Fibroblast of the conjunctiva (primary cell): ENCODE measurements at regions not wholly inside any gene's neighbourhood (a gene's known extent, or its start where the extent isn't known, plus 50 kb on each side); places are given as distances from the start of the nearest gene placed in this dataset.

ENCODE experiments used
- DNase-seq: peaks from one replicate; pipeline ENCODE4 v3.0.0-alpha.2; 2010; ENCODE audit warnings: low read depth

GRCh38 chr2:120567128-120567527 lies 168.5 kb upstream of the GLI2 start:
- DNase-seq, result no peak

DNA sequence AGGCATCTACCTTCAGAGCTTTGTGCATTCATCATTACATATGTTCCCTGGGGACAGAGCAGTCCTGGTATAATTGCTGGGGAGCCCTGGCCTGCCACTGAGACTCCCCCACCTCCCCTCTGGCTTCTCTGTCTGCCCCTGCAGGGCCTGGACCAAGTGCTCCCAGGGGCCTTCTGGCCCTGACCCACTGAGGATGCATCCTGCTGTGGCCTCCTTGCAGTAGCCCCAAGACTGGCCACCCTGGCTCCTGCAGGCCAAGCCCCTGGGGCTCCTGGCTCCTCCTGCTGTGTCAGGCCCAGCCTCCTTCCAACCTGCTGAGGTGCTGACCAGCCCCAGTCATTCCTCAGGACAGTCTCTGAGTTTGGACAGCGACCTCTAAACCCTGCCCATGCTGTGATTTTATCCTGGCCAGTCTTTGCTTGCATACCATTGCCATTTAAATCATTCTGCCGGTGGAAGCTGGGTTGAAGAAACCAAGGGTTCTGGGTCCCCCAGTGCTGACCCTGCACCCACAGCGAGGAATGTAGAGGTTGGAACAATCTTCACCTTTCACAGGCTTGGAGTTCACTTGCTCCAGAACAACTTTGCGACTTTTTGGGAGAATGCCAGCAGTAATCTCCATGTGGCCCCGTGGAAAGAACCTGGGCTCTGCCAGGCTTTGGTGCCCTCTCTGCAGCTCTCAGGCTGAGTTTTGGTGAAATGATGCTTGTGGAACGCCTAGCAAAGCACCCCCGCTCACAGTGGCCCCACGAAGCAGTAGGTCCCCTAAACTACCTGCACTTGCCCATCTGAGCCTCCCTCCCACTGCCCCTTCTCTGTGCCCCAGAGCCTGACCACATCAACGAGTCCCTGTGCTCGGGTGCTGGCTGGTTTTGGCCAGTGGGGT lies 167.3 kb upstream of the GLI2 start:
- DNase-seq, result no peak

GRCh38 chr2:120568975-120569268 lies 166.7 kb upstream of the GLI2 start:
- DNase-seq, result no peak

DNA sequence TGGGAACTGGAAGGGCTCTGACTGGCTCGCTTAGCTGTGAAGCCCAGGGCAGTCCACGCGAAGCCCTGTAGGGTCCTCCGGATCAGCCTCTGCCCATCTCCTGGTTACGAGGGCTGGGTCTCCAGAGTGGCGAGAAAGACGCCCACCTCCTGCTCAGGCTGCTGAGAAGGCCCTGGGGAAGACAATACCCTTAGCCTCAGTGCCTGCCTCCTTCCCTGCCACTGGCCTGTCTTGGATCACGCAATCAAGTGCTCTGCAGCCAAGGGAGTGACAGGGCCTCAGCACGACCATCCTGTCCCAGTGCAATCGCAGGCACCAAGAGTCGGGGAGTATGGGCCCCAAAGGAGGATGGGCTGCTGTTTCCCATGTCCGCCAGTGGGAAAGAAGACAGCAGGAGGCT lies 165.7 kb upstream of the GLI2 start:
- DNase-seq, result no peak

DNA sequence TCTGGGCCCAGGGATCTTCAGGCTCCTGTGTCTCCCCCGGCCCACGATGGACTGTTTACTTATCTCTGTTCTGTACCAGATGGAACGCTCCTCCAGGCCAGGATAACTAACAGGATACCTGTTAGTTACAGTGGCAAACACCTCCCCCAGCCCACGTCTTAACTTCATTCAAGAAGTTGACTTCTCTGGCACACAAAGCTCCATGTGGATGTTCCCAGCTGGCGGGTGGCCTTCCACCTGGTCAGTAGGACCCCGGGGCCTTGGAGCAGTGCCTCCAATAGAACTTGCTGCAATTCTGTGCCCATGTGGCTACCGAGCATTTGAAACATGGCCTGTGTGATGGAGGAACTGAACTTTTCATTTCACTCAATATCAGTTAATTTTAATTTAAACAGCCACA lies 165.1 kb upstream of the GLI2 start:
- no peak for DNase-seq

DNA sequence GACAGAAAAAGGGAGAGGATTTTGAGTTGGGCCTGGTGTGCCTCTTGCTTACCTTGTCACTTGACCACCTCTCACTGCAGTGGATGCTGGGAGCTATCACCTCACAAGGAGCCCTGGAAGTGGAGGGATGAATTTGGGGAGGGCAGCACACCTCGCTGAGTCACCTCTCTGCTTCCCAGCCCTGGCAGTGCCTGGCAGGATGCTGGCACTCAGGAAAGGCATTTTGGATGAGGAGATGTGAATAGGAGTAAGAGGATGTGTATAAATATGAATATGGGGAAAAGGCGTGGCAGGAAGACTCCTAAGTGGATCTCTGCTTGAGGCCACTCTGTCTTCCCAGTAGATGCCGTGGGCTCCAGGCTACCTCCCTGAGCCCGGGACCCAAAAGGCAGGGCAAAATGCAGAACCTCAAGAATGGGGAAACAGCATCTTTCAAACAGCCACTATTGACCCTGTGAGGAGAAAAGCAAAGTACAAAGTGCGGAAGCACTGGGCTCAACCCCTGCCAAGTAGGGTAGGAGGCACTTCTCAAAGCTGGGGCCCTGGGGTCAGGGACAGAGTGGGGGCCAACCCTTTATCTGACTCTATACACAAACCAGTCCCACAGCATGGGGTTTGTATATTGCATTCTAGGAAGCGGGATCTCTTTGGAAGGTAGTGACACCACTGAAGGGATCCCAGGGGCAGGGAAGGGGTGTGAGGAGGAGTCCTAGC lies 164.5 kb upstream of the GLI2 start:
- DNase-seq, result no peak

DNA sequence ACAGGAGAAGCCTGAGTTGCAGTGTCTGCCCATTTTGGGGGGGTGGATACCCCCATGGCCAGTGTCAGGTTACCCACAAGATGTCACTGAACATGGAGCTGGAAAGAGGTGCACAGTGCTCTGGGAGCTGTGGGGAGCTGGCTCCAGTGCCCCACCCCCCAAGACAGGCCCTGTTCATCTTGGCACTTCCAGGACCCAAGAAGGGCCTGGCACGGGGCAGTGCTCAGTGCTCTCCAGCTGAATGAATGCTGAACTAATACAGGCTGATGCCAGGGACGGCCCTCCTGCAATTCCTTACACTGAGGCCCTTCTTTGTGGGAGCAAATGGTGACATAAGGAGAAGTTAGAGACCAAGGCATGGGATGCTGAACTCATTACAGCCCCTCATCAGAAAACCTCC lies 163.4 kb upstream of the GLI2 start:
- no peak for DNase-seq

- DNase-seq, result no peak
Observed at GRCh38 chr2:120574620-120575019, 161.0 kb upstream of the GLI2 start.

- no peak for DNase-seq
Observed at GRCh38 chr2:120575966-120576365, 159.7 kb upstream of the GLI2 start.

- DNase-seq, result no peak
Observed at GRCh38 chr2:120576509-120577474, 158.9 kb upstream of the GLI2 start.

DNA sequence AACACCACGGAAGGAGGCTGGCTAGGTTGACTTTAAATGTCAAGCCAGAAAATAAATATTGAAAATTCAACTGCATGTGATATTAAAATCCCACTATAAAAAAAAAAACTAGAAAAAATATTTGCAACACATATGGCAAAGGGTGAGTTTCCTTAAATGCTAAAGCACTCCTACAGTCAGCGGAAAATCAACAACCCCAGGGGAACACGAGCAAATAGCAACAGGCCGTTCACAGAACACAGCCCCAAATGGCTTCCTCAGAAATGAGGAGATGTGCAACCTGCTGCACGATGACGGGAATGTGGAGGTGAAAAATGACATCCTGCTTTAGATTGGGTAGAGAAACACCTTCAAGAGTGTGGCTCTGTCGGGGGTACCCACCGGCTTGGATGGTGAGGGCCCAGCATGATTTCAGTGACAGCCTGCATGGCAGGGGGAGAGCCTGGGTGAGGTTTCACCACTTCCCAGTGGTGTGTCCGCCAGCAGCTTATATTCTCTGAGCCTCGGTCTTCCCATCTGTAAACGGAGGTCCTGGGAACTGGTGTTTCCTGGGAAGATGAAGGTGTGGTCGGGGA lies 157.9 kb upstream of the GLI2 start:
- no peak for DNase-seq

DNA sequence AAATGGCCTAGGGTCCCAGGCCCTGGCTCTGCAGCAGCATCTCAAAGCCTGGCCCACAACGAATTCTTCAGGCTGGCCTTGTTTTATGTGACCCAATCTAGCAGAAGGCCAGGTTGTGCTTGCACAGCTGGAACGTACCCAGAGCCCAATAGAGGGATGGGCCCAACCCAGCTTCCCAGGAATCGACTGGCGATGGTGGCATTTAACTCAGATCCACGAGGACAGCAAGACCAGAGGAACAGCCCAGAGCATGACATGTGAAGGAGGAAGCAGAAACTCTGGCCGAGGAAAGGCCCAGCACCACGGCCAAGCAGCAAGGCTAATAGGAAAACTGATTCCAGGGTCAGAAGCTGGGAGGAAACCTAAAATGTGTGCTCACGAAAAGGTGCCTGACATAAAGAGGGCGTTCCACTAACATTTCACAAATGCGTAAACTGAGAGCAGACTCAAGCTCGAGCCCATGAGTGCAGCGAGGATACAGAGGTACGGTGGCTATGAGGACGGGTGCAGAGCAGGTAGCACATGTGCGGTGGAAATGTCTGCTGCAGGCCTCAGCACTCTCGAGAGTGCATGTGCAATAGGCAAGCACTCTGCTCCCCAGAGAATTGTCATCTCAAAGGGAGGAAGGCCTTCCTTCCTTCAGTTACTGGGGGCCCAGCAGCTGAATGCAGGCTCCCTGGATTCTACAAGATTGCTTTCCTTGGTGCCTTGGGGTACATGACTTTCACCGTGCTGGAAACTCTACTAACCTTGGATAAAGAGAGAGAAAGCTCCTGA lies 156.9 kb upstream of the GLI2 start:
- DNase-seq, result no peak

DNA sequence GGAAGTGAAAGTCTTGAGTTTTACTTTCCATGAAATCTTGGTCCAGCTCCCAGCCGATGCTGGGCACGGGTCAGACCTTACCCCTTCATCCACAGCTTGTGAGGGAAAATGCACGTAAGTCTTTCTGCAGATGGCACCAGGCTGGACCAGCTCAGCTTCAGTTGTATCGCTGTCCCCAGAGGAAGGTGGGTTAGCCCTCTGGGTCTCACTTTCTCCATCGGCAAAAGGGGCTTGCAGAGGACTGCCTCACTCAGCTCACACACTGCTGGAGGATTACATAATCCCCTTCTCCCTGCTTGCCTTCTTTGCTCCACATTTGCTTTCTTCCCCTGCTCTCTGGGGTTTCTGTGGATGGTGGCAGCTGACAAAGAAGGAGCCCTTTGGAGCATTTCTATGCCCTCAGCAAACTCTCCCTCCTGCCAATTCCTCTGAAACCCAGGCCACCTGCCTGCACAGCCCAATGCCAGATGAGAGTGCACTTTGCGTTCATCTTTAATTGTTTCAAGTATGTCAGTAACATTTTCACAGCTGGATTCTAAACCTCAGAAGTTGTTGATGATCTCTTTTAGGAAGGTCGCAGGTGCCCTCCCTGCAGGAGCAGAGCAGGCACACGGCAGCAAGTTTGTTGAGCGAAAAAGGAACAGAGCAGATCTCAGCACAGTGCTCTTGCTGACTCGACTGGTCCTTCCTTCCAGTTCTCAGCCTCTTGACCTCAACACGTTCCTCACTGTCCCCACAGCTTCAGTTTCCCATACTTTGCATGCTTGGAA lies 155.6 kb upstream of the GLI2 start:
- DNase-seq, result no peak

GRCh38 chr2:120580709-120581108 lies 155.0 kb upstream of the GLI2 start:
- DNase-seq, result no peak

DNA sequence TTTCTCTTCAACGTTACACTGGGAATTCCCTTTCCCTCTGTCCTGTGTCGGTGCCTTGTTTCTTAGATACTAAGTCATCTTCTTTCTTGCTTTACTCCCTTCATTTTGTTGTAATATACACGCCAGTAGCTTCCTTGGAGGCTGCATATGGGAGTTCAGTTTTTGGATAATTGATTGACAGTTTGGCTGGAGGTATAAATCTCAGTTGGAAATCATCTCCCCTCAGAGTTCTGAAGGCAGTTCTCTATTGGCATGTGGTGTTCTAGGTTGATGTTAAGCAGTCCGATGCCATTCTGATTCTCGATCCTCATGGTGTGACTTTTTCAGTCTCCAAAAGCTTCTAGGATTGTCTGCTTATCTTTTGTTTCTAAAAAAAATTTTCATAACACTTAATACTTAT lies 152.5 kb upstream of the GLI2 start:
- DNase-seq, result no peak

DNA sequence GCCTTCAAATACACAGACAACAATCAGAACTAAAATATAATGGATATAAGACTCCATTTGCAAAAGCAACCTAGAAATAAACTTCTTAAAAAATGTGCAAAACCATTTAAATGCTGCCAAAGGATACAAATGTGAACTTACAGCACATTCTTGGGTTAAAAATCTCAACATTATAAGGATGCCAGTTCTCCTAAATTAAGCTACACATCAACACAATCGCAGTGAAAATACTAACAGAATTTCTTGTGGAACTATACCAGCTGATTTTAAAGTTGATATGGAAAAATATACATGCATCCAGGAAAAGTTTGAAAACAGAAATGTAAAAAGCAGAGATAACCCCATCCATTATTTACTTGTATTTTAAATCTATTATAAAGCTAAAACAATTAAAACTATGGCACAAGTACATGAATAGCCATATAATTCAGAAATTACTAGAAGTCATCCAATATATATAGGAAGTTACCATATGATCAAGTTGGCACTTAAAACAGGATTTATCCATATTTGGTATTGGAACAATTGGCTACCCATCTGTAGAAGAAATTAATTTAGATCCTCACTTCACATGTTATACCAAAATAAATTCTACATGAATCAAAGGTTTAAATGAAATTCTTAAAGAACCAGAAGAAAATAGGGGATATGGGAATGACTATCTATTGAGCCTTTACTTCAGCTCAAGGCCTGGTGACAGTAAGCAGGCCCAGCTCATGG lies 151.7 kb upstream of the GLI2 start:
- DNase-seq, result no peak

DNA sequence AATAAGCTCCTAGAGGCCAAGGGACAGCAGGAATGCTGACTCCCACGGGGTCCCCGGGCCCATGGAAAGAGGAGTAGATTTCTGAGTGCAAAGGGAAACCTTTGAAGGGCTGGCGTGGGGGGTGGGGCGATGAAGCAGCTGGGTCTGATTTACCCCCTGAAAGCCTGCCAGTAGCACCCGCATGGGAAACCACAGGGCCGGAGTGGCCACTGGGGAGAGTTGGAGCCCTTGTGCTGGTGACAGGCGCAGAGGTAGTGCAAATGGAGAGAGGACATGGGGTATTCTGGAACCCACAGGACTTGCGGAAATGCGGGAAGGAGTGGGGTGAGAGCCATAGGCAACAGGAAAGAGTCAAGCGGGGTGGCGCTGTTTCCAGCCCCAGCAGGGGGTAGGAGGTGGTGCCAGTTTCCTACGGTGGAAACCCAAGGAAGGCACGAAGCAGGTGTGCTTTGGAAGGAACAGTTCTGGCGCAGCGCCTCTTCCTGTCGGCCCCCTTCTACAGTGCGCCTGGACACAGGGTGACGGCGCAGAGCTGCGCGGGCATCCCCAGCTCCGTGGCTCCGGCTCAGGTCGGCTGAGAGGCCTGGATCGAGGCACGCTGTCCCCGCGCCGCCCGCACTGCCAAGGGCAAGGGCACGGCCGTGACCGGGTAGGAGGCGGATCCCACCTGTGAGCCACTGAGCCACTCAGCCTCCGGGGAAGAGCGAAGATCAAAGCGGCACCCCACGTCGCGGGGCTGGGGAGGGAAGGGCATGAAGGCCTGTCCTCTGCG lies 149.0 kb upstream of the GLI2 start:
- no peak for DNase-seq

DNA sequence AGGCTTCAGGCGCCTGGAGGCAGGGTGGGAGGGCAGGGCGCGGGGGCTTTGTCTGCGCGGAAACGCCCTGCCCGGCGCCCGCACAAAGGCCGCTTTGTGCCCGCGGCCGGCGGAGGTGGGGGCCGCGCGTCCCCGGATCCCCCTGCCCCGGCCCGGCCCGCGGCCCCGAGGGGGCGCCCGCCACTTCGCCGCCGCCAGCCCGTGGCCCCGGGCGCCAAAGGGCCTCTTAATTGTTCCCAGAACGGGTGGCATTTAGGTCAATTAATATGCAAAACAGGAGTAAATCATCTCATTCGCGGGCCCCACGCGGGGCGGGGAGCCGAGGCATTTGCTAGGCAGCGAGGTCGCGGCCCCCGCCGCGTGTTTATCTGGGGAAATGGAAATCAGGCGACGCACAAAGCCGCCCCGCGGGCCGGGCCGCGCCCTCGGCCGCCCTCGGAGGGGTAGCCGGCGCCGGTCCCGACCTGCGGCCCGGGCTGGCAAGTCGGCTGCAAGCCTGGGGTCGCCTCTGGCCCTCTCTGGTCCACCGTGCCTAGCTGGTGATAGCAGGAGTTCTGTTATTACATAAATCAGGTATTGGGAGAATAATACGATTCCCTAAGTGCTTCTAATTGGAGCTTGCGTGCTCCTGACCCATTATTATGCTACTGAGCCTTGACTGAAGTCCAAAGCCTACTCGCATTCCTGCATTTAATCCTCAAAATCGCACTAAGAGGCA lies 148.2 kb upstream of the GLI2 start:
- DNase-seq, result no peak

DNA sequence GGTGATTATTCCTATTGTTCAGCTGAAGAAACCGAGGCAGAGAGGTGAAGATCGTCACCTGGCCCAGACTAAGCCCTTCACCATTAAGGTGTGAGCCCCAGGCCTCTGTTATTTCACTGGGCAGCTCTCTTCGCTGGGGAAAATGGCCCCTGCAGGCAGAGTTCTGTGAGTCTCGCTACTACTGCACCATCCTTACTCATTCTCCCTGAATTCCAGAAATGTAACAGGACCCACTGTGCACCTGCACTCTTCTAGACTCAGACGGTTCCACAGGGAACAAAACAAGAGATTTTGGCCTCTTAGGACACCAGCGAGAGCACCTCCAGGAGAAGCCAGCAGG lies 147.7 kb upstream of the GLI2 start:
- no peak for DNase-seq
